ENCODE measurements at regions not wholly inside any gene's neighbourhood (a gene's known extent, or its start where the extent isn't known, plus 50 kb on each side); places are given as distances from the start of the nearest gene placed in this dataset.

DNA sequence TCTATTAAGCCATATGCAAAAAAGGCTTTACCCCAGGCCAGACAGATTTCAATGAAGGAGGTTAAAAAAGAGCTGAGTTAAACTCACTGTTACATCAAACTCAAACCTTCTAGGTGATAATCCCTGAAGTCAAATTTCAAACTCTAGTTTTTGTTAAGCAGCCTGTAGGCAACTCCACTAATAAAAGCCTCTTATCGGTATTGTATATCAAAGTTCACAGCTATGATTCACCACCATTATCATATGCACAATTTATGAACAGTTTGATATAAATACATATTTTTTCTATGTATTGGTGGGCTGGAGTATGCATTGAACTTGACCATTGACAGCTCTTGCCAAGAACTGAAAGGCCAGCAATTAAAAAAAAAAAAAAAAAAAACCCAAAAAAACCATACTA is 308.2 kb downstream of the BTBD3 start:
- TF ChIP-seq, protein P1, sequence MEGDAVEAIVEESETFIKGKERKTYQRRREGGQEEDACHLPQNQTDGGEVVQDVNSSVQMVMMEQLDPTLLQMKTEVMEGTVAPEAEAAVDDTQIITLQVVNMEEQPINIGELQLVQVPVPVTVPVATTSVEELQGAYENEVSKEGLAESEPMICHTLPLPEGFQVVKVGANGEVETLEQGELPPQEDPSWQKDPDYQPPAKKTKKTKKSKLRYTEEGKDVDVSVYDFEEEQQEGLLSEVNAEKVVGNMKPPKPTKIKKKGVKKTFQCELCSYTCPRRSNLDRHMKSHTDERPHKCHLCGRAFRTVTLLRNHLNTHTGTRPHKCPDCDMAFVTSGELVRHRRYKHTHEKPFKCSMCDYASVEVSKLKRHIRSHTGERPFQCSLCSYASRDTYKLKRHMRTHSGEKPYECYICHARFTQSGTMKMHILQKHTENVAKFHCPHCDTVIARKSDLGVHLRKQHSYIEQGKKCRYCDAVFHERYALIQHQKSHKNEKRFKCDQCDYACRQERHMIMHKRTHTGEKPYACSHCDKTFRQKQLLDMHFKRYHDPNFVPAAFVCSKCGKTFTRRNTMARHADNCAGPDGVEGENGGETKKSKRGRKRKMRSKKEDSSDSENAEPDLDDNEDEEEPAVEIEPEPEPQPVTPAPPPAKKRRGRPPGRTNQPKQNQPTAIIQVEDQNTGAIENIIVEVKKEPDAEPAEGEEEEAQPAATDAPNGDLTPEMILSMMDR (IDR thresholded peaks at IDR 0.05 in 8 of 11, conservative IDR thresholded peaks at IDR 0.05 in 3 of 11): no peak
- TF ChIP-seq POLR2A (IDR thresholded peaks at IDR 0.05): no peak
